Loucy (cell line): ENCODE measurements at regions not wholly inside any gene's neighbourhood (a gene's known extent, or its start where the extent isn't known, plus 50 kb on each side); places are given as distances from the start of the nearest gene placed in this dataset.

Experiments
- CTCF ChIP-seq: fragments of 200-600 bp; sonication (generic); conservative IDR thresholded peaks from 2 replicates; pipeline ENCODE4 v1.5.1; 2014; ENCODE audit warnings: mild to moderate bottlenecking, antibody characterized with exemption, low read length
- EZH2phosphoT487 ChIP-seq: fragments of 200-600 bp; IDR thresholded peaks from 2 replicates; pipeline ENCODE4 v1.6.1; 2018; ENCODE audit warnings: antibody characterized with exemption, mild to moderate bottlenecking, moderate library complexity, borderline replicate concordance

GRCh38 chrX:45537936-45538335 is 337.3 kb upstream of the DIPK2B start:
- TF ChIP-seq CTCF = no peak
- no peak for TF ChIP-seq EZH2phosphoT487
